ENCODE measurements at regions not wholly inside any gene's neighbourhood (a gene's known extent, or its start where the extent isn't known, plus 50 kb on each side); places are given as distances from the start of the nearest gene placed in this dataset.

GRCh38 chr1:222936042-222936441 lies 121.2 kb downstream of the DISP1 start:
- H3K4me3 ChIP-seq (ENCODE audit: low read depth, low read length): no peak overlapping the region
- no peak for DNase-seq (ENCODE audit: low read depth)
- TF ChIP-seq, protein P1, sequence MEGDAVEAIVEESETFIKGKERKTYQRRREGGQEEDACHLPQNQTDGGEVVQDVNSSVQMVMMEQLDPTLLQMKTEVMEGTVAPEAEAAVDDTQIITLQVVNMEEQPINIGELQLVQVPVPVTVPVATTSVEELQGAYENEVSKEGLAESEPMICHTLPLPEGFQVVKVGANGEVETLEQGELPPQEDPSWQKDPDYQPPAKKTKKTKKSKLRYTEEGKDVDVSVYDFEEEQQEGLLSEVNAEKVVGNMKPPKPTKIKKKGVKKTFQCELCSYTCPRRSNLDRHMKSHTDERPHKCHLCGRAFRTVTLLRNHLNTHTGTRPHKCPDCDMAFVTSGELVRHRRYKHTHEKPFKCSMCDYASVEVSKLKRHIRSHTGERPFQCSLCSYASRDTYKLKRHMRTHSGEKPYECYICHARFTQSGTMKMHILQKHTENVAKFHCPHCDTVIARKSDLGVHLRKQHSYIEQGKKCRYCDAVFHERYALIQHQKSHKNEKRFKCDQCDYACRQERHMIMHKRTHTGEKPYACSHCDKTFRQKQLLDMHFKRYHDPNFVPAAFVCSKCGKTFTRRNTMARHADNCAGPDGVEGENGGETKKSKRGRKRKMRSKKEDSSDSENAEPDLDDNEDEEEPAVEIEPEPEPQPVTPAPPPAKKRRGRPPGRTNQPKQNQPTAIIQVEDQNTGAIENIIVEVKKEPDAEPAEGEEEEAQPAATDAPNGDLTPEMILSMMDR (IDR thresholded peaks at IDR 0.05; ENCODE audit: insufficient read depth, low read depth, low read length): no peak

DNA sequence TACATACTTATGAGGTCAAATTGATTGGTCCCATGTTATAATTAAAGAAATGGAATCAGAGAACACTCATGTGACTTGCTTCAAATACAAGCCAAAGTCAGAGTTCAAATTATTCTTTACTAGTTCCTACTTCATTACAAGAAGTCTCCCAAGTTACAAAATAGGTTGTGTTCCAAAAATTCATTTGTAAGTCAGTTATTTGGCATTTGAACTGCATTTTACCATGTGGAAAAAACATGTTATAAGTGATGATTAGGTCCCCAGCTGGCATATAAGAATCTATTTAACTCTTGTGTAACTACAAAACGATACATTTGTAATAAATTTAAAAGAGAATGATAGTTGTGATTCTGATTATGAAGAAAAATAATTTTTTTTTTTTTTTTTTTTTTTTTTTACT lies 124.1 kb downstream of the DISP1 start:
- DNase-seq (ENCODE audit: low read depth): no peak
- TF ChIP-seq, protein P1 (IDR thresholded peaks at IDR 0.05; ENCODE audit: insufficient read depth, low read depth, low read length): no peak

DNA sequence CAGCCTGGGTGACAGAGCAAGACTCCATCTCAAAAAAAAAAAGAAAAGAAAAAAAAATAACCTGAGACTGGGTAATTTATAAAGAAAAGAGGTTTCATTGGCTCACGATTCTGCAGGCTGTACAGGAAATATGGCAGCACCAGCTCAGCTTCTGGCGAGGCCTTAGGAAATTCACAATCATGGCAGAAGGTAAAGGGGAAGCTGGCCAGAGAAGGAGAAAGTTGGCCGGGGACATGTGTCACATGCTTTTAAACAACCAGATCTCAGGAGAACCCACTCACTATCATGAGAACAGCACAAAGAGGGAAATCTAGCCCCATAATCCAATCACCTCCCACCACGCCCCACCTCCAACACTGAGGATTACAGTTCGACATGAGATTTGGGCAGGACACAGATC lies 125.3 kb downstream of the DISP1 start:
- DNase-seq (ENCODE audit: low read depth): no peak
- TF ChIP-seq, protein P1 (IDR thresholded peaks at IDR 0.05; ENCODE audit: insufficient read depth, low read depth, low read length): no peak
- H3K4me3 ChIP-seq (ENCODE audit: low read depth, low read length): no peak overlapping the region

More for the DNA sequence above, 124.1 kb downstream of the DISP1 start:
- no peak overlapping the region for H3K4me3 ChIP-seq (ENCODE audit: low read depth, low read length)

DNA sequence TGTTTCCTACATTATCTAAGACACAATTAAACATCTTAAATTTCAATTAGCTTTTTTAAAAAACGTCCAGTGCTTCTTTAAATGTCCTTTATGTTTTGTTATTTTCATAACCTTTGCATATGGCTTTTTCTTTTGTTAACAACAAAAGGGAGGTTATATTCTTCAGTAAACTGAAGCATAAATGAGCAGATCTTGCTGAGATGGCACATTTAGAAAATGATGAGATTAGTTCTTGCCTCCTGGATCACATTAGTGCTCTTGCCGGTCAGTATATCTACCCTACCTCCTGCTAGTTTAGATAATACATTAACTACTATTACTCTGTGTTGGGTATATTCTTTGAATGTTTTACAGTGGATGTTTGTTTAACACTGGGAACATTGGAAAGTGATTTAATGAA lies 126.1 kb downstream of the DISP1 start:
- H3K4me3 ChIP-seq (ENCODE audit: low read depth, low read length): no peak overlapping the region
- TF ChIP-seq, protein P1 (IDR thresholded peaks at IDR 0.05; ENCODE audit: insufficient read depth, low read depth, low read length): no peak
- no peak for DNase-seq (ENCODE audit: low read depth)

DNA sequence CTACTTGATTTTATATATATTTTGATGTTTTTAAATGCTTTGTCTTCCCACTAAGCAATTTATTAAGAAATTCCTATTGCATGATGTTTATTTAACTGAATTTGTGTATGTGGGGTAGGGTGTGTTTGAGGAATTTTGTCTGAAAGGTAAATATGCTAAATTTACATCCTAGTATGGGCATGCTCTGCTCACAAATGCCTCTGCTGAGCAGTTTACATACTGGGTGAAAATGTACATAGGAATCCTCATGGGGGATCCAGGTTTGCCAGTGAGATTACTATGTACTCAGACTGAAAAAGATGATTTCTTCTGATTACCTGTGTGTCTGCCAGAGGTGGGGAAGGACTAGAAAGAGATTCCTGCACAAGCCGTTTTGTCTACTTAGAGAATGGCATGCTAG lies 126.6 kb downstream of the DISP1 start:
- TF ChIP-seq, protein P1 (IDR thresholded peaks at IDR 0.05; ENCODE audit: insufficient read depth, low read depth, low read length): no peak
- DNase-seq (ENCODE audit: low read depth): no peak
- no peak overlapping the region for H3K4me3 ChIP-seq (ENCODE audit: low read depth, low read length)

GRCh38 chr1:222946436-222946835 lies 131.6 kb downstream of the DISP1 start:
- H3K4me3 ChIP-seq (ENCODE audit: low read depth, low read length): no peak overlapping the region
- TF ChIP-seq, protein P1 (IDR thresholded peaks at IDR 0.05; ENCODE audit: insufficient read depth, low read depth, low read length): no peak
- no peak for DNase-seq (ENCODE audit: low read depth)

DNA sequence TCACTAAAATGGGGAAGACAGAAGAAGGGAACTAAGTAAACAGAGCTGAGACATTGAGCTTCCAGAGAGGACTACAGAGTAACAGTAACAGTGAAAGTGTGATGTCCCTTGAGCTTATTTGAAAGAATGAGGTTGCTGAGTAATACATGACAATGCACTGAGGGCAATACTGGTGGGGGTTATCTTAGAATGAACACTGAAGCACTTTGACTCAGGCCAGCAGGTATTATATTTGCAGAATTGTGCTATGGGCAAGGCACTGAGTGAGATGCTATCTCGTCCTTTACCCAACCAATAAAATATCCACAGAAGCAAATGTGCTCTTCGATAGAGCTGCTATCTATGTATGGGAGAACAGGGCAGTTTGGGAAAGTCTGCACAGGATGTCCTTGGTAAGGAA lies 133.2 kb downstream of the DISP1 start:
- H3K4me3 ChIP-seq (ENCODE audit: low read depth, low read length): no peak overlapping the region
- TF ChIP-seq, protein P1 (IDR thresholded peaks at IDR 0.05; ENCODE audit: insufficient read depth, low read depth, low read length): no peak
- no peak for DNase-seq (ENCODE audit: low read depth)
